NCI-H2227 (cell line): ENCODE measurements at regions not wholly inside any gene's neighbourhood (a gene's known extent, or its start where the extent isn't known, plus 50 kb on each side); places are given as distances from the start of the nearest gene placed in this dataset.
A peak's percentile ranks its signal among the peaks of the same experiment; 100 is the strongest.

Experiments
- DNase-seq: peaks from one replicate; lab custom pipeline; 2025; ENCODE audit not compliant: unreplicated experiment; lab: John Stamatoyannopoulos, UW

- no peak for DNase-seq
These were observed 151.7 kb downstream of the EFNB2 start for GRCh38 chr13:106383791-106384190.

GRCh38 chr13:106382534-106382933 is 152.9 kb downstream of the EFNB2 start:
- DNase-seq, result no peak

- DNase-seq, result no peak
These were observed 154.4 kb downstream of the EFNB2 start for GRCh38 chr13:106381091-106381490.

GRCh38 chr13:106377931-106378662 is 157.4 kb downstream of the EFNB2 start:
- DNase-seq, result no peak

- DNase-seq, result no peak
These were observed 158.1 kb downstream of the EFNB2 start for GRCh38 chr13:106377341-106377740.

GRCh38 chr13:106376401-106377112 is 158.9 kb downstream of the EFNB2 start:
- DNase-seq, result no peak

GRCh38 chr13:106375085-106375484 is 160.4 kb downstream of the EFNB2 start:
- DNase-seq, result no peak

- no peak for DNase-seq
These were observed 160.8 kb downstream of the EFNB2 start for GRCh38 chr13:106374631-106375030.

GRCh38 chr13:106373989-106374572 is 161.4 kb downstream of the EFNB2 start:
- no peak for DNase-seq

- no peak for DNase-seq
These were observed 162.0 kb downstream of the EFNB2 start for GRCh38 chr13:106373304-106373988.

GRCh38 chr13:106372199-106373155 is 163.0 kb downstream of the EFNB2 start:
- DNase-seq, result no peak

GRCh38 chr13:106371024-106371423 is 164.4 kb downstream of the EFNB2 start:
- DNase-seq, result no peak

- no peak for DNase-seq
These were observed 165.6 kb downstream of the EFNB2 start for GRCh38 chr13:106369858-106370257.

- no peak for DNase-seq
These were observed 166.4 kb downstream of the EFNB2 start for GRCh38 chr13:106369091-106369490.

GRCh38 chr13:106367361-106367971 is 168.0 kb downstream of the EFNB2 start:
- no peak for DNase-seq

GRCh38 chr13:106362707-106363106 is 172.8 kb downstream of the EFNB2 start:
- no peak for DNase-seq

- no peak for DNase-seq
These were observed 173.8 kb downstream of the EFNB2 start for GRCh38 chr13:106361621-106362020.

- DNase-seq, result no peak
These were observed 178.3 kb downstream of the EFNB2 start for GRCh38 chr13:106357198-106357597.

- no peak for DNase-seq
These were observed 179.6 kb downstream of the EFNB2 start for GRCh38 chr13:106355866-106356265.

- DNase-seq, result peak; percentile 26
These were observed 180.5 kb downstream of the EFNB2 start for GRCh38 chr13:106354961-106355360.
